ENCODE measurements at regions not wholly inside any gene's neighbourhood (a gene's known extent, or its start where the extent isn't known, plus 50 kb on each side); places are given as distances from the start of the nearest gene placed in this dataset.

GRCh38 chr10:121288011-121288410 is 310.2 kb downstream of the FGFR2 start:
- H3K4me3 ChIP-seq (ENCODE audit: low read depth, low read length): no peak overlapping the region
- in situ Hi-C loops (cut with HindIII; ENCODE audit: low sequenced_read_pairs): no loop called here
- no peak for DNase-seq (ENCODE audit: low read depth, low spot score)
- TF ChIP-seq CTCF (IDR thresholded peaks at IDR 0.05; ENCODE audit: low read depth, low read length): no peak

DNA sequence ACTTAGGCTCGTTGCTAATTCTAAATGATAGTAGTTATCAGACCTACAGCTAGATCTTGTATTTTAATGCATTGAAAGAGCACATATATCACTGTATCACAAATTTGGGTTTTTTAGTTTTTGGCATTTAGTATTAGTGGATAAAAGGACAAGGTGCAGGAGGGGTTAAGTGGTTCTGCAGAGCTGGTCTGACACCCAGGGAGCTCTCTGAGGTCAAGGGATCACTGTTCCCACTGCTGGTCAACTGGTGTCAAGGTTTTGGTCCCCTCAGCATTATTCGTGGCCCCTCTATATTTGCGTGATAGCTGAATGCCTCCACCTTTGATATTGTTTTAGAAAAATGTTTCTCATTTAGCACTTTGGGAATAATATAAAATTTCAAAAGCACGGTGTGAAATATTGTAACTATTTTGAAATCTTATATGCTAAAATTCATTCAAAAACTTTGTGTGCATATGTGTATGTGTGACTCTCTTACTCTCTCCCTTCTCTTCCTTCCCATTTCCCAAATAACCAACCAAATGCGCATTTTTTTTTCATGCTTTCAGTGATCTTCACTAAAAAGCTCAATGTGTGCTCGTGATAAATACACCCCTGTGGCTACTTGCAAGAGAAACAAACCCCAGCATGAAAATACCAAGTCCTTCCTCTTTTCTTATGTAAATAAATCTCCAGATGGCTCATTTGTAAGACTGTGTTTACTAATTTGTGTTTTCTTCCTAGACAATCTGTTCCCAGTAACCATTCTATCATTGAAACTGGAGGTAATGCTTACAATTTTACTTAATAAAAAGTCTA is 309.2 kb downstream of the FGFR2 start:
- in situ Hi-C loops (cut with HindIII; ENCODE audit: low sequenced_read_pairs): no loop called here
- no peak overlapping the region for H3K4me3 ChIP-seq (ENCODE audit: low read depth, low read length)
- DNase-seq (ENCODE audit: low read depth, low spot score): no peak
- TF ChIP-seq CTCF (IDR thresholded peaks at IDR 0.05; ENCODE audit: low read depth, low read length): no peak

GRCh38 chr10:121289800-121290199 is 308.4 kb downstream of the FGFR2 start:
- no peak for TF ChIP-seq CTCF (IDR thresholded peaks at IDR 0.05; ENCODE audit: low read depth, low read length)
- no peak overlapping the region for H3K4me3 ChIP-seq (ENCODE audit: low read depth, low read length)
- in situ Hi-C loops (cut with HindIII; ENCODE audit: low sequenced_read_pairs): no loop called here
- DNase-seq (ENCODE audit: low read depth, low spot score): no peak

- in situ Hi-C loops (cut with HindIII; ENCODE audit: low sequenced_read_pairs): no loop called here
- TF ChIP-seq CTCF (IDR thresholded peaks at IDR 0.05; ENCODE audit: low read depth, low read length): no peak
- H3K4me3 ChIP-seq (ENCODE audit: low read depth, low read length): no peak overlapping the region
- DNase-seq (ENCODE audit: low read depth, low spot score): no peak
These were observed 307.6 kb downstream of the FGFR2 start for GRCh38 chr10:121290674-121291073.

- H3K4me3 ChIP-seq (ENCODE audit: low read depth, low read length): no peak overlapping the region
- no peak for TF ChIP-seq CTCF (IDR thresholded peaks at IDR 0.05; ENCODE audit: low read depth, low read length)
- in situ Hi-C loops (cut with HindIII; ENCODE audit: low sequenced_read_pairs): no loop called here
- DNase-seq (ENCODE audit: low read depth, low spot score): no peak
These were observed 306.9 kb downstream of the FGFR2 start for GRCh38 chr10:121291376-121291775.

DNA sequence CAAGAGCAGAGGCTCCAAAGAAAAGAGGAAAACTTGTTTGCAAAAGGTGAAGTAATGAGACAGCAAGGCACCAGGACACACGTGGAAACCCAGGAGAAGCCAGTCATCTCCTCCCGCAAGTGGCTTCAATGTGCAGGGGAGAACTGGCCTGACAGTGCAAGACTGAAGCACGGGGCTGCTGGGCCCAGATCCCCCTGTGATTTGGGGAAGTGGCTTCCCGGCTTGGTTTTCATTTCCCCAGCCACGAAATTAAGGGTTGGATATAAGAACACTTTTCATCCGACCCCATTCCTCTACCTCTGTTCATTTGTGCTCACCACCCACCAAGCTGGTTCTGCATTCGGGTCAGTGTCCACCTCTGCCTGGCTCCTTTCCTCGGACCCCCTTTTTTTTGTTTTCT is 306.4 kb downstream of the FGFR2 start:
- H3K4me3 ChIP-seq (ENCODE audit: low read depth, low read length): no peak overlapping the region
- no peak for TF ChIP-seq CTCF (IDR thresholded peaks at IDR 0.05; ENCODE audit: low read depth, low read length)
- DNase-seq (ENCODE audit: low read depth, low spot score): no peak
- in situ Hi-C loops (cut with HindIII; ENCODE audit: low sequenced_read_pairs): no loop called here

Data from astrocyte of the spinal cord (primary cell).